BLaER1 treated with 17β-estradiol and CSF1 and Interleukin-3, amounts not matched to agents 10 nM and 100 nM (cell line): ENCODE measurements at regions not wholly inside any gene's neighbourhood (a gene's known extent, or its start where the extent isn't known, plus 50 kb on each side); places are given as distances from the start of the nearest gene placed in this dataset.
A peak's percentile ranks its signal among the peaks of the same experiment; 100 is the strongest.

Experiments
- H3K27ac ChIP-seq, 11 experiments: shearing (Covaris generic); formaldehyde crosslinking; 2 replicates each; pipeline ENCODE4 v1.8.1; 2022
- H3K27me3 ChIP-seq, 11 experiments: shearing (Covaris generic); formaldehyde crosslinking; 2 replicates each; pipeline ENCODE4 v1.8.1; 2022
- H3K36me3 ChIP-seq, 11 experiments: shearing (Covaris generic); formaldehyde crosslinking; 2 replicates each; pipeline ENCODE4 v1.8.1; 2022
- H3K4me1 ChIP-seq, 10 experiments: shearing (Covaris generic); formaldehyde crosslinking; 2 replicates each; pipeline ENCODE4 v1.8.1; 2022
- H3K4me2 ChIP-seq, 11 experiments: shearing (Covaris generic); formaldehyde crosslinking; 2 replicates each; pipeline ENCODE4 v1.8.1; 2022
- H3K4me3 ChIP-seq, 10 experiments: shearing (Covaris generic); formaldehyde crosslinking; 2 replicates each; pipeline ENCODE4 v1.8.1; 2022
- H3K9ac ChIP-seq, 11 experiments: shearing (Covaris generic); formaldehyde crosslinking; 2 replicates each; pipeline ENCODE4 v1.8.1; 2022
- H3K9me3 ChIP-seq, 11 experiments: shearing (Covaris generic); formaldehyde crosslinking; replicated peaks in 1 of 11; 2 replicates each; pipeline ENCODE4 v1.8.1; 2022
- H4K20me1 ChIP-seq, 11 experiments: shearing (Covaris generic); formaldehyde crosslinking; 2 replicates each; pipeline ENCODE4 v1.8.1; 2022
- Cebpa-rat ChIP-seq, 11 experiments: shearing (Covaris generic); IDR thresholded peaks; 2 replicates each; pipeline ENCODE4 v1.8.1; 2022

DNA sequence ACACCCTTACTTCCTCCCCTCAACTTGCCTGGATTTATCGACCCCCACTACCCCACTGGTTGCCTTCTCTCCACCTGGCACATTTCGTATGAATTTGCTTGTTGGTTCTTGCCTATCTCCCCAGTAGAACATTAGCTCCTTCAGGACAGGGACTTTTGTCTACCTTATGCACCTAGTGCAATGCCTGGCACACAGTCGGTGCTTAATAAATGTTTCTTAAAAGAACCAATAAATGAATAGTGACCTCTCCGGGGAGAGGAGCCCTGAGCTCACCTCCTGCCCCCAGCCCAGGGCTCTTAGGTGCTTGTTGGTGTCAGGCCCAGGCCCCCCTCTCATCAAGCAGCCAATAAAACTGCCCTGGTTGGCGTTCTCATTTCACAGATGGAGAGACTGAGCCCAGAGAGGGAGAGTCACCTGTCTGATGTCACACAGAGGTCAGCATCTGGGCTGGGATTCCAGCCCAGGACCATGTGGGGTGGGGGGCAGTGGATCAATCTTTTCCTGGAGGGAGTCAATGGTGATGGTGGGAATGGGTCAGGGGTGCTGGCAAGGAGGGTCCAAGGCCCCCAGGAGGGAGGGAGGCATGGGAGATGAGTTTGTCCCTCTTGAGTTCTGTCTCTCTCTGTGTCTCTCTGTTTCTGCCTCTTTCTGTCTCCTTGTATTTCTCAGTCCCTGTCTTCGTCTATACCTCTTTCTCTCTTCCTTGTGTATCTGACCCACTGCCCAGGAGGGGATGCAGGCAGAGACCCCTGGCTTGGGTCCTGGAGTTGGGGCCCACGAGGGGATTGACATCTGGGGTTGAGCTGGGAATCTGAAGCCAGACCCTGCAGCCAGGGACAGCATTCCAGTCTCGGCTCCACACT is 89.6 kb downstream of the CEBPB start:
- Histone ChIP-seq H3K4me1 (peaks cover 20 to 100% (median 61%) of the 10 kb centered on the region in 10 experiments), H4K20me1 (peaks cover 0 to 6% (median 0%) of the 10 kb centered on the region in 11 experiments; a peak in 1 of 22 replicates), H3K27ac (no peak overlapping the region), H3K9me3 (no peaks in the 10 kb centered on the region), H3K36me3 (no peaks in the 10 kb centered on the region), H3K4me3 (no peak overlapping the region), H3K9ac (no peak overlapping the region; a peak in 1 of 22 replicates), H3K27me3 (peaks cover 0 to 18% (median 0%) of the 10 kb centered on the region in 11 experiments; a peak in 3 of 22 replicates), H3K4me2 (peak overlapping the region in 2 of 11 experiments; percentile 93 to 94; a peak in 2 of 22 replicates)
- TF ChIP-seq Cebpa-rat (IDR thresholded peaks at IDR 0.05) = no peak

DNA sequence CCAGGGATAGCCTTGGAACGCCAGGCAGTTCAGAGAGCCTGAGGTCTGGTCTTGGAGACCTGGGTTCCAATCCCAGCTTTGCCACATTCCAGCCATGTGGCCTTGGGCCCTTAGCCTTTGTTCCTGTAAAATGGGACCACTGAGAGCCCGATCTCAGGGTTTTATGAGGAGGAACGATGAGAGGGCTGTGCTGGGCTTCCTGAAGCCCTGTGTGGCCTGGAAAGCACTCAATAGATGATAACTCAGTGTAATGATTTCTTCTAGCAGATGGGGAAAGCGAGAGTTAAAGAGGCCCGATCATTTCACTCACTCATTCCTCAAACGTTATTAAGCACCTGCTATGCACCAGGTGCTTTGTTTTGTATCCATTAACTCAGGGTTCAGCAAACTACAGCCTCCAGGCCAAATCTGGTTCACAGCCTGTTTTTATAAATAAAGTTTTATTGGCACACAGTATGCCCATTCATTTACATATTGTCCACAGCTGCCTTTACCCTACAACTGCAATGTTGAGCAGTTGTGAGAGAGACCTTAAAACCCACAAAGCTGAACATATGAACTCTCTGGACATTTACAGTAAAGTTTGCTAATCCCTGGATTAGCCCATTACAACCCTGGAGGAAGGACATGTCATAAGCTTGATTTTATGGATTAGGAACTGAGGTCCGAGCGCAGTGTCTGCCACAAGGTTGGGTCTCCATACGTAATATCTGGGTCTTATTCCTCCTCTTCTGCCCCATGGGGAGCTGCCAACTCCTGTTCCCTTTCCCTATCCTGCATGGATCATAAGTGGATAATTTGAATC is 90.4 kb downstream of the CEBPB start:
- Histone ChIP-seq H3K9me3 (no peaks in the 10 kb centered on the region), H3K36me3 (no peaks in the 10 kb centered on the region), H4K20me1 (peaks cover 0 to 9% (median 0%) of the 10 kb centered on the region in 11 experiments; a peak in 5 of 22 replicates), H3K9ac (no peak overlapping the region), H3K4me3 (no peak overlapping the region), H3K27ac (no peak overlapping the region), H3K4me1 (peaks cover 28 to 100% (median 61%) of the 10 kb centered on the region in 10 experiments), H3K27me3 (peaks cover 0 to 18% (median 0%) of the 10 kb centered on the region in 11 experiments; a peak in 4 of 22 replicates), H3K4me2 (peak overlapping the region in 2 of 11 experiments; percentile 69 to 93; a peak in 3 of 22 replicates)
- no peak for TF ChIP-seq Cebpa-rat (IDR thresholded peaks at IDR 0.05)

DNA sequence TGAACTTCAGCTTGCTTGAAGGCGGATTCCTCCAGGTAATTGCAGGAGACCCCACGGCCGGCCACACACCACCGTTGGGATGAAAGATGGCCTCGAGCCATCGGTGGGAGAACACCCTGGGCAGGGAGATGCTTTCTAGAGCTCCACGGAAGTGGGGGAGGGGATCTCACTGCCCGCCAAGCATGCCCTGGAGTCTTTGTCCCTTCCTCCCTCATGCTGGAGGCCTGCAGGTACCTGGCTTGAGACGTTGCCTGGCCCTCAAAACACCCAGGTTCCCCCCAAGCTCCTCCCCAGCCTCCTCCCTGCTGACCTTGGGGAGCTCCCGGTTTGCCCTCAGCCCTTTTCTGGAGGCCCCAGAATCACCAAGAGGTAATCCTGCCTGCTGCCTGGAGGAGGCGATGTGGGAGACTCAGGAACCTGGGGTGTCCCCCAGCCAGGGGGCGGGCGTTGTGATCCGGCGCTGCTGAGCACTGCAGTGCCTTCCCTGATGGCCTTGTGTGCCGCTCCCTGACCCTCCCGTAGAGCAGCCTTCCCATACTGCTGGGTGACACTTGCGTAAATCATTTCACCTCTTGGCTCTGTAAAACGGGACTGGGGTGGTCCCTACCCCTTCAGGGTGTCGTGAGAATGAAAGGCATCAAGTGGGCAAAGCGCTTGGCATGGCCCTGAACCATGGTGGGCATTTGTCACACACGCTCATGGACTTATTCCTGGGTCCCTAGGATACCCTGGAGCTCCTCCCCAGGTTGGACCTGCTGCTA is 91.4 kb downstream of the CEBPB start:
- no peak for TF ChIP-seq Cebpa-rat (IDR thresholded peaks at IDR 0.05)
- H4K20me1 ChIP-seq = peaks cover 0 to 14% (median 0%) of the 10 kb centered on the region in 11 experiments; a peak in 5 of 22 replicates
- no peaks in the 10 kb centered on the region for H3K36me3 ChIP-seq
- H3K4me2 ChIP-seq = peak overlapping the region in 5 of 11 experiments; percentile 69 to 98 (median 89); a peak in 9 of 22 replicates
- H3K4me3 ChIP-seq = no peak overlapping the region
- H3K27me3 ChIP-seq = peaks cover 0 to 23% (median 6%) of the 10 kb centered on the region in 11 experiments; a peak in 6 of 22 replicates
- H3K9me3 ChIP-seq = no peaks in the 10 kb centered on the region
- peaks cover 36 to 98% (median 60%) of the 10 kb centered on the region in 10 experiments for H3K4me1 ChIP-seq
- H3K27ac ChIP-seq = peak overlapping the region in 1 of 11 experiments; percentile 9; a peak in 2 of 22 replicates
- H3K9ac ChIP-seq = peak overlapping the region in 1 of 11 experiments; percentile 64; a peak in 1 of 22 replicates

DNA sequence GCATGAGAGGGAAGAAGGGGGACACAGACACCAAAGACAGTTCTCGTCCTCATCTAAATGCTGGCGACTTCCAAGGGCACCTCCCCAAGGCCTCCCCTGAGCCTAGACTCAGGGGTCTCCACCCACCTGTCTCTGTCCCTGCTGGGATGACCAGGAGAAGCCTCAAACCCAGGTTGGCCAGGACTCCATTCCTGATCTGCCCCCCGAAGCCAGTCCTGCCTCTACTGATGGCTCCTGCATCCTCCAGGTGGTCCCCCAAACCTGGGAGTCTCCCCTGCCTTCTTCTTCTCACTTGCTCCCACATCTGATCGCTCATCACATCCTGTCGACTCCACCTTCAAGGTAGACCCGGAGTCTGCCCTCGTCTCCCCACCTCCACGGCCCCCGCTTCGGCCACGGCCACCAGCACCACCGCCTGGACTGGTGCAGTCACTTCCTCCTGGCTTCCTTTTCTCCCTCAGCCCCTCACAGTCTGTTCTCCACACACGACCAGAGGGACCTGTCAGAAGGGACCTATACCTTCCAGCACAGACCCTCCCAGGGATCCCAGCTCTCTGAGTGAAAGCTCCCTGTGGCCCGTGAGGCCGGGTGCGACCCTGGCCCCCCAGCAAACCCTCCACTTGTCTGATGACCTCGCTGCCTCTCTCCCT is 92.1 kb downstream of the CEBPB start:
- TF ChIP-seq Cebpa-rat (IDR thresholded peaks at IDR 0.05) = no peak
- Histone ChIP-seq H3K27ac (peak overlapping the region in 3 of 11 experiments; percentile 9 to 78 (median 38); a peak in 4 of 22 replicates), H3K4me2 (peak overlapping the region in 10 of 11 experiments; percentile 69 to 98 (median 91); a peak in 16 of 22 replicates), H4K20me1 (peaks cover 0 to 14% (median 0%) of the 10 kb centered on the region in 11 experiments; a peak in 5 of 22 replicates), H3K4me3 (no peak overlapping the region), H3K36me3 (no peaks in the 10 kb centered on the region), H3K9me3 (no peaks in the 10 kb centered on the region), H3K27me3 (peaks cover 0 to 30% (median 7%) of the 10 kb centered on the region in 11 experiments; a peak in 10 of 22 replicates), H3K4me1 (peaks cover 36 to 91% (median 57%) of the 10 kb centered on the region in 10 experiments), H3K9ac (peak overlapping the region in 4 of 11 experiments; percentile 40 to 64 (median 43); a peak in 2 of 22 replicates)

DNA sequence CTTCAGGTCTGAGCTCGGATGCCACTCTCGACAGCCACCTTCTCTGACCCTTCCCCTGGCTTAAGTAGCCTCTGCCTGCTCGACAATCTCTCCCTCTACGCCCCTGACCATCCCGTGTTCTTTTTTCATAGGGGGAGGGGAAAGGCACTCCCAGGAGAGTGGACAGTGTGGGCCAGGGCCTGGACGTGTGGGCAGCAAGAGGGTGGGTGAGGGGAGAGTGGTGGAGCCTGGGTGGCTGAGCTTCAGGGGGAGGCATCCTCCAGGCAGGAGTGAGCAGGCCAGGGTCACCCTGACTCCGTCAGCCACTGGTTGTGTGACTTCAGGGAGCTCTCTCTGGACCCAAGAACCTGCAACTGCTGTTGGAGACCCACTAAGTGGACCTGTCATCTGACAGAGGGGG is 92.7 kb downstream of the CEBPB start:
- Histone ChIP-seq H3K9me3 (no peaks in the 10 kb centered on the region), H3K27ac (peak overlapping the region in 6 of 11 experiments; percentile 0 to 78 (median 28); a peak in 7 of 22 replicates), H3K4me1 (peaks cover 36 to 84% (median 51%) of the 10 kb centered on the region in 10 experiments), H3K4me3 (no peak overlapping the region), H3K36me3 (no peaks in the 10 kb centered on the region), H3K9ac (peak overlapping the region in 6 of 11 experiments; percentile 12 to 64 (median 41); a peak in 7 of 22 replicates), H3K4me2 (peak overlapping the region; percentile 69 to 98 (median 91)), H4K20me1 (peaks cover 0 to 14% (median 0%) of the 10 kb centered on the region in 11 experiments; a peak in 5 of 22 replicates), H3K27me3 (peaks cover 0 to 36% (median 7%) of the 10 kb centered on the region in 11 experiments; a peak in 13 of 22 replicates)
- TF ChIP-seq Cebpa-rat (IDR thresholded peaks at IDR 0.05) = no peak

DNA sequence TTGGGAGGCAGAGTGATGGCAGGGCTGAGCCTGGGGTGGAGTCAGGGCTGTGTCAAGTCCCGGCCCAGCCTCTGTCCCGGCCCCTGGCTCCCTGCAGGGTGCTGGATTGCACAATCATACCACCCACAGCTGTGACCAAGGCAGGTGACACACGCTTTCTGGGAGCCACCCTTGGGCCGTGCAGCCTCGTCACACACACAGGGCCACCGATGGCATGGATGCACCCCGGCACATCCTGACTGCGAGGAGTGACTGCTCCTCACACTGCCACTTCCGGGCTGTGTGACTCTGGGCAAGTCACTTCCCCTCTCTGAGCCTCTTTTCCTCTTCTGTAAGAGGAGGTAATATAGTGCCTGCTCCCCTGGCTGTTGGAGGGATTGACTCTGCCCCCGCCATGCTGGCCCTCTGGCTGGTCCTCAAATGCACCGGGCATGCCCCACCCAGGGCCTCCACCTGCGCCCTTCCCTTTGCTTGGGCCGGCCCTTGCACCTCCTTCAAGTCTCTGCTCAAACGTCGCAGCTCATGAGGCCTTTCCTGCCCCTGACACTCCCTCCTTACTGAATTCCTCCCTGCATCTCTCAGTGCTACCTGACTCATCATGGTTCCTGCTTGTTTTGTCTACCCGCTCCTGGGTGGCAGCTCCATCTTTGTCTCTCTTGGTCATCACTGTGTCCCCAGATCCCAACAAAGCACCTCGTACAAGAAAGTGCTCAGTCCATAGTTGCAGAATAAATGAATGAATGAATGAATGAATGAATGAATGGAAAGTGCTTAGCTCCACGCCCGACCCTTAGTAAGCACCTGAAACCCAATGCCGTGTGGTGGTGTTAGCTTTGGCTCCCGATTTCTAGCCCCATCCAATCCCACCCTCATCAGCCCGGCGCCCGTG is 93.5 kb downstream of the CEBPB start:
- Histone ChIP-seq H3K4me2 (peak overlapping the region; percentile 69 to 98 (median 91)), H3K9me3 (no peaks in the 10 kb centered on the region), H3K36me3 (no peaks in the 10 kb centered on the region), H3K4me1 (peaks cover 36 to 76% (median 47%) of the 10 kb centered on the region in 10 experiments), H3K9ac (peak overlapping the region in 9 of 11 experiments; percentile 29 to 70 (median 60); a peak in 10 of 22 replicates), H3K27me3 (peaks cover 0 to 42% (median 7%) of the 10 kb centered on the region in 11 experiments; a peak in 13 of 22 replicates), H3K4me3 (peak overlapping the region in 2 of 10 experiments; percentile 7 to 13; a peak in 2 of 20 replicates), H4K20me1 (peaks cover 0 to 14% (median 0%) of the 10 kb centered on the region in 11 experiments; a peak in 5 of 22 replicates), H3K27ac (peak overlapping the region in 8 of 11 experiments; percentile 45 to 81 (median 74); a peak in 13 of 22 replicates)
- TF ChIP-seq Cebpa-rat (IDR thresholded peaks at IDR 0.05) = peak in 9 of 11 experiments; percentile 51 to 85 (median 72); a peak in 16 of 22 replicates
